D721Med (cell line): ENCODE measurements at regions not wholly inside any gene's neighbourhood (a gene's known extent, or its start where the extent isn't known, plus 50 kb on each side); places are given as distances from the start of the nearest gene placed in this dataset.

Experiments used
- DNase-seq: peaks from one replicate; pipeline ENCODE4 v3.0.0; 2011; ENCODE audit warnings: low spot score; ENCODE audit not compliant: insufficient read length
- FAIRE-seq: peaks from 2 replicates; lab custom pipeline; 2011; peaks lifted over from hg19 to GRCh38; lab: Jason Lieb, UNC
- TF ChIP-seq, protein P1 (sequence below): IDR thresholded peaks from 2 replicates; pipeline ENCODE4 v1.5.1; 2012; ENCODE audit warnings: mild to moderate bottlenecking, control low read depth; ENCODE audit not compliant: insufficient read depth; ENCODE audit errors: missing control alignments

DNA sequence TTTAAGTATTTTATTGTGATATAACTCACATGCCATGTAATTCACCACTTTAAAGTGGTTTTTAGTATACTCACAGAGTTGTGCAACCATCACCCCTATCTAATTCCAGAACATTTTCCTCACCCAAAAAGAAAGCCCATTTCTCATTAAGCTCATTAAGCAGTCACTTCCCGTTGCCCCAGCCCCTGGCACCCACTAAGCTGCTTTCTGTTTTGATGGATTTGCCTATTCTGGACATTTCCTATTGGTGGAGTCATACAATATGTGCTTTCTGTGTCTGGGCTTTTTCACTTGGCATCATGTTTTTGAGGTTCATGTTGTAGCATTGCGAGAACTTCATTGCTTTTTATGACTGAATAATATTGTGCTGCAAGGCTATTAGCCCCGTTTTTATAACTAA lies 66.0 kb downstream of the ARL6IP4 start:
- DNase-seq (no peak), FAIRE-seq (no peak)
- TF ChIP-seq, protein P1, sequence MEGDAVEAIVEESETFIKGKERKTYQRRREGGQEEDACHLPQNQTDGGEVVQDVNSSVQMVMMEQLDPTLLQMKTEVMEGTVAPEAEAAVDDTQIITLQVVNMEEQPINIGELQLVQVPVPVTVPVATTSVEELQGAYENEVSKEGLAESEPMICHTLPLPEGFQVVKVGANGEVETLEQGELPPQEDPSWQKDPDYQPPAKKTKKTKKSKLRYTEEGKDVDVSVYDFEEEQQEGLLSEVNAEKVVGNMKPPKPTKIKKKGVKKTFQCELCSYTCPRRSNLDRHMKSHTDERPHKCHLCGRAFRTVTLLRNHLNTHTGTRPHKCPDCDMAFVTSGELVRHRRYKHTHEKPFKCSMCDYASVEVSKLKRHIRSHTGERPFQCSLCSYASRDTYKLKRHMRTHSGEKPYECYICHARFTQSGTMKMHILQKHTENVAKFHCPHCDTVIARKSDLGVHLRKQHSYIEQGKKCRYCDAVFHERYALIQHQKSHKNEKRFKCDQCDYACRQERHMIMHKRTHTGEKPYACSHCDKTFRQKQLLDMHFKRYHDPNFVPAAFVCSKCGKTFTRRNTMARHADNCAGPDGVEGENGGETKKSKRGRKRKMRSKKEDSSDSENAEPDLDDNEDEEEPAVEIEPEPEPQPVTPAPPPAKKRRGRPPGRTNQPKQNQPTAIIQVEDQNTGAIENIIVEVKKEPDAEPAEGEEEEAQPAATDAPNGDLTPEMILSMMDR: no peak

DNA sequence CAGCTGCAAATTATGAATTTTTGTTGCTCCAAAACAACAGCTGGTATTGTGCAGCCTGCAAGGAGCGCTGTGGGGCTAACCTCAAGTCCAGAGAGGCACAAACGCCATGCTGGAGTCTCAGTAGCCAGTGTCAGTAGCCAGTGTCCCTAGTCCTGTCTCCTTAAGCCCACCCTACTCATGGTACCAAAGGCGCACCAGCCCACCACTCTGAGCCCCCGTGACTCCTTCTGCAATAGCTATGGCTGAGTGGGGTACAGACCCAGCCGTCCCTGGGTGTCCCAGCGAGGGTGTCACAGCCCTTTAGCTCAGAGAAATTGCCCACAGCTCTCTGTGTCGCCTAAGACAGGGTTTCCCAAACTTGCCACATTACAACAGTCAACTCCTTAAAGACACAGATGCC lies 65.2 kb downstream of the ARL6IP4 start:
- DNase-seq: no peak
- TF ChIP-seq, protein P1: no peak
- no peak for FAIRE-seq

GRCh38 chr12:123044351-123044750 lies 63.9 kb downstream of the ARL6IP4 start:
- TF ChIP-seq, protein P1: no peak
- FAIRE-seq (no peak), DNase-seq (no peak)

DNA sequence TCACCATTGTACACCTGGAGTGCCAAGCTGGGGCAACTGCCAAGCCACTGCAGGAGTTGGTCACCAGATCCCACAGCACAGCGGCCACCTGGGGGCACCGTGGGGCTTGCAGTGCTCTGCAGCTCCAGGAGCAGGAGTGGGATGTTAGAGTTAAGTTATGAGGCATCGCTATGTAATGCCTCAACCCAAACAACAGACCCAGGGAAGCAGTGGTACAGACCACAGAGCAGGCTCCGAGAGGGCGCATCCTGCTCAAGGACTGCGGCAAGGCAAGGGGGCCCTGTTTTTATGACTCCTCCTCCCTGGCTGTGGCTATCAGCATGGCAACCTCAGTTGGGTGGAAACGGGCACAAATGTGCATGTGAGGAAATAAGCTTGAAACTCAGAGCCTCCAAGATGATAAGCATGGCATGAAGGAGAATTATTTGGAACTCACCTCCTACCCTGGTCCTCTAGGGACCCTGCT lies 63.1 kb downstream of the ARL6IP4 start:
- no peak for FAIRE-seq
- no peak for DNase-seq
- TF ChIP-seq, protein P1: peak; percentile 63

DNA sequence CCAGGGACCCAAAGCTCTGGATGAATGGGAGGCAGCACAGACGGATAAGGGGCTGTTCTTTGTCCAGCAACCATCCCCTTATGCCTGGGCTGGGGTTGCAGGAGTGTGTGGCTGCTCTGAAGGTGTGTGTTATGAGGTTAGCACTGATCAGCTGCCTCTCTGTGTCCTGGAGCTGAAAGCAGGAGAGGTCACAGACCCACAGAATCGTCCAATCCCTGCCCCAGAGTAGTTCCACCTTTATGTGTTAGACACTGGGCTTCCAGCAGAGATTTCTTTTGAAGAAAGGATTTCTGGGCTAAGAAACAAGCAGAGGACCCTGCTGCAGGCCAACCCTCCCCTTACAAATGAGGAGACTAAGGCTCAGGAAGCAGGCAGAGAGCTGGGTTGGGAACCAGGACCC lies 62.4 kb downstream of the ARL6IP4 start:
- TF ChIP-seq, protein P1: no peak
- FAIRE-seq (no peak), DNase-seq (no peak)

DNA sequence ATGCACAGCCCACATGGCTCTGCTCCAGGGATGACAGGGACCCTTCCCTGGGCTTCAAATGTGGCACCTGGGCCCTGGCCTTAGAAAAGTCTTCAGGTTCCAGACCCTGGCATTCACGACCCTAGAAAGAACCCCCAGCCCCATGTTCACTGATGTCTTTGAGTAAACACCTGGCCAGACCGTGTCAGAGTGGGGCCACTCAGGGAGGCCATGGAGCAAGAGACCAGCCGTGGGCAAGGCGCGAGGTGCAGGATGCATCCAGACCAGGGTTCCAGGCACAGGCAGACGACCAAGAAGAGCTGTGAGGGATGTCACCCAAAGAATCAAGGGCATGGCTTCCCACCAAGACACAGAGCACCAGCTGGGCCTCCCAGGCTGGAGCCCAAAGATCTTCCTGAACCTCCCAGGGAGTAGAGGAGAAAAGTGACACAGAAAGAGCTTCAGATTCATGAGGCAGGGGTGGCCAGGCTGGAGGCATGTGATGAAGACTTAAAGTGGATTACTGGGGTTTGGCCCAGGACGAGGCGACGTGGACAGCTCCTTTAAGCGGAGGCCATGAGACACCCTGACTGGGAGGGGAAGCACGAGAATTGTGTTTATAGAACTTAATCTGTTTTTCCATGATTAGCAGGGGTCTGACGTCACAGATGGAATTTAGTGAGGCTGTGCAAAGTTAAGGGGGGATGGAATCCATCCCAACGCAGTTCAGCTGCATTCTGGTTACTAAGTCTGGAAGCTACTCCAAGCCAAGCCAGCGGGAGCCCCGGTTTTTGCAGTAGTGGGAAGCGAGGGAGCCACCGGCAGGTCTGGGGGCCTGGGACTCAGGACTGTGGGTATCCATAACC lies 61.6 kb downstream of the ARL6IP4 start:
- DNase-seq: no peak
- no peak for FAIRE-seq
- TF ChIP-seq, protein P1: no peak

GRCh38 chr12:123041042-123041531 lies 60.6 kb downstream of the ARL6IP4 start:
- no peak for FAIRE-seq
- TF ChIP-seq, protein P1: no peak
- no peak for DNase-seq
